RWPE2 (cell line): ENCODE measurements at regions not wholly inside any gene's neighbourhood (a gene's known extent, or its start where the extent isn't known, plus 50 kb on each side); places are given as distances from the start of the nearest gene placed in this dataset.

Source experiments
- ATAC-seq: fragments of 200-7000 bp; cut with Tn5 transposase; 3 replicates; pipeline ENCODE4 v1.9.1; 2021; ENCODE audit warnings: low read depth
- DNase-seq: peaks from one replicate; pipeline ENCODE4 v3.0.0-alpha.2; 2020; ENCODE audit warnings: low spot score
- H3K27ac ChIP-seq: fragments of 450-650 bp; 2 replicates; pipeline ENCODE4 v1.5.1; 2017; ENCODE audit warnings: mild to moderate bottlenecking; ENCODE audit not compliant: poor library complexity, severe bottlenecking
- H3K27me3 ChIP-seq: fragments of 250-450 bp; sonication (Bioruptor Pico); 2 replicates; pipeline ENCODE4 v1.5.1; 2021; ENCODE audit warnings: mild to moderate bottlenecking, moderate library complexity; ENCODE audit not compliant: insufficient read depth, poor library complexity, severe bottlenecking
- H3K36me3 ChIP-seq: fragments of 250-450 bp; sonication (Bioruptor Pico); 2 replicates; pipeline ENCODE4 v1.5.1; 2020; ENCODE audit warnings: low read depth, mild to moderate bottlenecking, moderate library complexity
- H3K4me1 ChIP-seq: fragments of 250-450 bp; sonication (Bioruptor Pico); 2 replicates; pipeline ENCODE4 v1.5.1; 2021; ENCODE audit warnings: mild to moderate bottlenecking, moderate library complexity; ENCODE audit not compliant: insufficient read depth, poor library complexity, severe bottlenecking
- H3K4me3 ChIP-seq: fragments of 250-450 bp; sonication (Bioruptor Pico); 2 replicates; pipeline ENCODE4 v1.5.1; 2021; ENCODE audit warnings: mild to moderate bottlenecking, moderate library complexity; ENCODE audit not compliant: severe bottlenecking
- H3K9me3 ChIP-seq: fragments of 250-450 bp; sonication (Bioruptor Pico); 2 replicates; pipeline ENCODE4 v1.5.1; 2021; ENCODE audit warnings: mild to moderate bottlenecking, moderate library complexity; ENCODE audit not compliant: severe bottlenecking
- CTCF ChIP-seq: fragments of 450-650 bp; IDR thresholded peaks from one replicate; pipeline ENCODE4 v1.5.1; 2017; ENCODE audit warnings: mild to moderate bottlenecking, moderate library complexity; ENCODE audit not compliant: poor library complexity, severe bottlenecking

GRCh38 chr1:80113168-80114038, 1106.9 kb upstream of the ADGRL4 start:
- Histone ChIP-seq H3K27ac (no peak overlapping the region), H3K27me3 (no peaks in the 10 kb centered on the region), H3K9me3 (no peaks in the 10 kb centered on the region), H3K36me3 (no peaks in the 10 kb centered on the region), H3K4me3 (no peak overlapping the region), H3K4me1 (no peaks in the 10 kb centered on the region)
- DNase-seq (no peak), ATAC-seq (no peak)
- TF ChIP-seq CTCF: no peak

- ATAC-seq: no peak
Measured at GRCh38 chr1:80101159-80101558, 1094.6 kb upstream of the ADGRL4 start.

GRCh38 chr1:80099713-80100112, 1093.2 kb upstream of the ADGRL4 start:
- H3K27me3 ChIP-seq: no peaks in the 10 kb centered on the region
- ATAC-seq (no peak), DNase-seq (no peak)
- H3K4me1 ChIP-seq: no peaks in the 10 kb centered on the region
- TF ChIP-seq CTCF: no peak
- no peak overlapping the region for H3K27ac ChIP-seq
- H3K36me3 ChIP-seq: no peaks in the 10 kb centered on the region
- H3K4me3 ChIP-seq: no peak overlapping the region
- H3K9me3 ChIP-seq: no peaks in the 10 kb centered on the region

More at GRCh38 chr1:80101159-80101558, 1094.6 kb upstream of the ADGRL4 start:
- Histone ChIP-seq H3K9me3 (no peaks in the 10 kb centered on the region), H3K36me3 (no peaks in the 10 kb centered on the region), H3K27me3 (no peaks in the 10 kb centered on the region), H3K27ac (no peak overlapping the region), H3K4me1 (no peaks in the 10 kb centered on the region), H3K4me3 (no peak overlapping the region)
- no peak for TF ChIP-seq CTCF
- no peak for DNase-seq

- H3K9me3 ChIP-seq: no peaks in the 10 kb centered on the region
- H3K27ac ChIP-seq: no peak overlapping the region
- no peaks in the 10 kb centered on the region for H3K27me3 ChIP-seq
- no peaks in the 10 kb centered on the region for H3K36me3 ChIP-seq
- no peaks in the 10 kb centered on the region for H3K4me1 ChIP-seq
- H3K4me3 ChIP-seq: no peak overlapping the region
- ATAC-seq (no peak), DNase-seq (no peak)
- no peak for TF ChIP-seq CTCF
Measured at GRCh38 chr1:80085067-80085466, 1078.5 kb upstream of the ADGRL4 start.

GRCh38 chr1:80083892-80084291, 1077.4 kb upstream of the ADGRL4 start:
- no peak for ATAC-seq
- no peak for DNase-seq
- Histone ChIP-seq H3K4me1 (no peaks in the 10 kb centered on the region), H3K36me3 (no peaks in the 10 kb centered on the region), H3K27me3 (no peaks in the 10 kb centered on the region), H3K4me3 (no peak overlapping the region), H3K27ac (no peak overlapping the region), H3K9me3 (no peaks in the 10 kb centered on the region)
- no peak for TF ChIP-seq CTCF
